GM18502 (cell line): ENCODE measurements at regions not wholly inside any gene's neighbourhood (a gene's known extent, or its start where the extent isn't known, plus 50 kb on each side); places are given as distances from the start of the nearest gene placed in this dataset.
"Not testable (repeated sequence)": the region's sequence is repeated elsewhere in the genome, so short reads cannot be mapped to it uniquely, and the experiment has no call there.

Experiments used
- ATAC-seq: cut with Tn5 transposase; IDR thresholded peaks from one replicate; pipeline ENCODE4 v1.9.1; 2021; ENCODE audit warnings: mild to moderate bottlenecking; ENCODE audit not compliant: unreplicated experiment, poor library complexity

DNA sequence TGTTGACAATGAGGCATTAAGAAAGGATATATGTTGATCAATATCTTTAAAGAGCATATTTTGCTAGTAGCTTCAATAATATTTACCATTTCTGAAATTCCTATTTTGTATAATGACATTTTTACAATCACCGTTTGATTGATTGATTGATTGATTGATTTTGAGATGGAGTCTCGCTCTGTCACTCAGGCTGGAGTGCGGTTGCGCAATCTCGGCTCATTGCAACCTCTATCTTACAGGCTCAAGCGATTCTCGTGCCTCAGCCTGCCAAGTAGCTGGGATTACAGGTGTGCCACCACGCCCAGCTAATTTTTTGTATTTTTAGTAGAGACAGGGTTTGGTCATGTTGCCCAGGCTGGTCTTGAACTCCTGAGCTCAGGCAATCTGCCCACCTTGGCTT, 150.9 kb upstream of the TEX13D start:
- not testable (repeated sequence) for ATAC-seq

DNA sequence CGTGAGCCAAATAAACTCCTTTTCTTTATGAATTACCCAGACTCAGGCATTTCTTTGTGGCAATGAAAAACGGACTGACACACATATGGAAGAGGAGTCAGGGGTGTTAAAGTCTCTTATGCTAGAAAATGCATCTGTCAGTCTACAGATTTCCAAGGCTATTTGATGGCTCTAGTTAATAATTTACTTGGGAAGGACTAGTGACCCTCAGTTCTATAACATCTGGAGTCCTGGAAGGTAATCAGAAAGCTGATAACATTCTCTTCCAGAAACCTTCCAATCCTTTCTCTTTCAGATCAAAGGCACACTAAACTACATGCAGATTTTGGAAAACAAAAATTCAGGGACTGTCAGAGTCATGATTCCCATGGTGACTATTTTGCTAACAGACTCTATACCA, 142.0 kb upstream of the TEX13D start:
- no peak for ATAC-seq

DNA sequence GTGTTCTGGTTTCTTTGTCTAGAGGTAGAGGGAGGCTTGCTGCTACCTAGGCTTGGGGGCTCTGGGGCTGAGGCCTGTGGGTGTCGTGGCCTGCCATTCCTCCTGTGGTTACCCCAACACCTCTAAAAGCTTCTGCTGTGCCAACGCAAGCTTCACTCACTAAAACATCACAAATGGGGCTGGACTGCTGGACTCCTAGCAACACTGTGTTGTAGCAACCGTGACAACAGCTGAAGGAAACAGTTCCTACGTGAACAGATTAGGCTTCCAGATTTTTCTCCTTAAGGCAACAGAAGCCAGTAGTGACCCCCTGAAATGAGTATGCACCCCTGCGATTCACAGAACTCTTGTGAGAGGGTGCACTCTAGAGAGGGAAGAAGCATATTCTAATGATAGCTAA, 138.3 kb upstream of the TEX13D start:
- no peak for ATAC-seq

DNA sequence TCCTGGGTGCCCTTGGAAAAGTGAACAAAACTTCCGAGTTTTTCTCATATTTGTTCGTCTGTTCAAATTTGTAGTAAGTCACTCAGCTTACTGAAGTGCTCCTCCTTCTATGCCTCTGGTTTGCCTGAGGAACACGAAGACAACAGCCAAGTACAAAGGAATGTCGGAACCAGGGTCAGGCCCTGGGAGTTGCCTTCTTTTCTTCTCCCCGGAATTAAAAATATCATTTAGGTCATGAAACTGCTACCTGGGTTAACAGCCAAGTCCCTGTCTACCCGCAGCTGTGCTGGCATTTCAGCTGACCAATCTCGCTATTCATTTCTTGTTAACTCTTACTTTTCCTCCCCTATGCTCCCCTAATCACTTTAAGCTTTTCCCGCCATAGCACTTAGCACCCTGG, 137.6 kb upstream of the TEX13D start:
- ATAC-seq = no peak

DNA sequence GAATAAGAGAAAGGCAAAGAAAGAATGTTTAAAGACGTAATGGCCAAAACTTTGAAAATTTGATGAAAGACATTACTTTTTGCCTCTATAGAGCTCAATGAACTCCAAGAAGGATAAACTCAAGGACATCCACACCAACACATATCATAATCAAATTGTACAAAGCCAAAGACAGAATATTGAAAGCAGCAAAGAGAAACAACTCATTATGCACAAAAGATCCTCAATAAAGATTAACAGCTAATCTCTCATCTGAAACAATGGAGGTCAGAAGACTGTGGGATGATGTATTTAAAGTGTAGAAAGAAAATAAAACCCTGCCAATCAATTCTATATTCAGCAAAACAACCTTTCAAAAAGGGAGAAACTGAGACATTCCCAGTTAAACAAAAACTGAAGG, 129.1 kb upstream of the TEX13D start:
- no peak for ATAC-seq

DNA sequence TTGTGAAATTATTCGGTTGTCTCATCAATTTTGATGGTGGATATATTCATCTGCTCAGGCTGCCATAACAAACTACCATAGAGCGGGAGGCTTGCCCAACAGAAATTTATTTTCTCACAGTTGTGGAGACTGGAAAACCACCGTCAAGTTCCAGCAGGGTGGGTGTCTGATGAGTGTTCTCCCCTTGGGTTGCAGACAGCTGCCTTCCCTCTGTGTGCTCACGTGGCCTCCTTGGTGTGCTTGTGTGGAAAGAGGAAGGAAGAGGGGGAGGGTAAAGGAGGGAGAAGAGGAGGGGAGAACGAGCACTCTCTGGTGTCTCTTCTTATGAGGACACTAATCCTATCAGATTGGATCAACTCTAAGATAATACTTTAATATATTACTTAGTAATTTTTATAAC, 123.8 kb upstream of the TEX13D start:
- no peak for ATAC-seq

DNA sequence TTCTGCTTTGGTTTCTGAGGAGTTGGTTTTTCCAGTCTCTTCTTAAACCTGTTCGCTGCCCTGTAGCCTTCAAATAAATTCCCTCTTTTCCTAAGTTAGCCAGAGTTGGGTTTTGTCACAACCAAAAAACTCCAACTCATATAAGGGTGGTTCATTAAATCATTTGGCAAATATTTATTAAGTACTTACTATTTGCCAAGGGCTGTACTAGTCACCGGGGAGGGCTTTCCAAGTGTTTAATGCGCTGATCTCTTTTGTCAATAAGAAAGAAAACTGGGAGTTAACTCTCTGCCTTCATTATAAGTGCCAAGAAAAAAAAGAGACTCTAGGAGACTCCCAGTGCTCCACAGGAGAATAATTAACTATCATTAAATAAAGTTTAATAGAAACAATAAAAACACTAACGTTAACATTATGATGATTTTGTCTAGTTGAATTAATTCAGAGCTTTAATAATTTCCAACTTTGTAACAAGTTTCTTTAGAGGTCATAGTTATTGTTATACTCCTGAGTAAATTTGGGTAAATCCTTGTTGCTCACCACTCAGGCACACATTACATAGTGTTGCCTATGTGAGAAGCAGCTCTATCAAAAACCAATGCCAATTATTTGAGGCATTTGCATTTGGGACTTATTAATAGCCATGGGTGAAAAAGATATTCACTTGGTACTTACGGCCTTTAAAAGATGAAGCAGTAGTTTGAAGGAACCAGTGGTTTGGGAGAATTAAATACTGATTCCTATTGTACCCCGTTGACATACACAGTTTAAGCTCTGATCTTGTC, 122.5 kb upstream of the TEX13D start:
- no peak for ATAC-seq

DNA sequence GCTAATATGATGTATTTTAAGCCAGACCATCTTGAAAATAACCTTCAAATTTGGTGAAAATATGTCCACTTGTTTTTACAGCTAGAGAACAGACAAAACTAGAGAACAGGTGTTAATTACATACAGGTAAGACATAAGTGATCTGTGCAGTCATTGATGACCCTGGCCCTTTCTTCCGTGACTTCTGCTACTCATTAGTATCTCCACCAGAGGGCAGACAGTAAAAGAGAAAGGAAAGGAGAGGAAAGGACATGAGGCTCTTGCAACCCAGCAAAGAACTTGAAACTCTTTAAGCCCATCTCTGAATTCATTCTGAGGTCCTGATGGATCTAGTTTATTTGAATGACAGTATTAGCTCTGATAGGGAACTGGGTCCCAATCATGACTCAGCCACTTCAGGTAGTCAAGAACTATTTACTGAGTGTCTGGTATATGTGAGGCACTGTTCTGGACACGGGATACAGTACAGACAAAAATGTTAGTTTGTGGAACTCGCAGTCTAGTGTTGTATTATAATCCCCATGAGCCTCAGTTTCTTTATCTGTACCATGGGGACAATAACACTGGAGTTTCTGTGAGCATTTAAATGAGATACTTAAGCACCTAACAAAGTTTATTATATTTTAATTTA, 121.0 kb upstream of the TEX13D start:
- peak; percentile 84 for ATAC-seq

DNA sequence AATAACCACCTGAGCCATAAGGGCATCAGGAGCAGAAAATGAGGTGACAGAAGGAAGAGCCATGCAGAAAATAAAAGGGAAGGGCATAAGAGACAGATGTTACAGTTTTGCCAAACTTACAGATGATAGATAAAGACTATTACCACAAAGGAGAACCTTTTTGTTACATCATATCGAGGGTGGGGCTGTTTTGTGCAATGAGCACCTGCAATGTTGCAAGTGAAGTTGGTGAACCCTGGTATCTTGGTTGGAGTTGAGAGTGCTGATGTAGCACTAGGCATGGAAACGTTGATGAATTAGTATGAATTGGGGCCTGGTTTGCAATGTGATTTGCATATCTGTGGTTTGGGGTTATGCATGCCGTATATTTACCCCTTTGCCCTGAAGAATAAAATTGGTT, 119.8 kb upstream of the TEX13D start:
- no peak for ATAC-seq

DNA sequence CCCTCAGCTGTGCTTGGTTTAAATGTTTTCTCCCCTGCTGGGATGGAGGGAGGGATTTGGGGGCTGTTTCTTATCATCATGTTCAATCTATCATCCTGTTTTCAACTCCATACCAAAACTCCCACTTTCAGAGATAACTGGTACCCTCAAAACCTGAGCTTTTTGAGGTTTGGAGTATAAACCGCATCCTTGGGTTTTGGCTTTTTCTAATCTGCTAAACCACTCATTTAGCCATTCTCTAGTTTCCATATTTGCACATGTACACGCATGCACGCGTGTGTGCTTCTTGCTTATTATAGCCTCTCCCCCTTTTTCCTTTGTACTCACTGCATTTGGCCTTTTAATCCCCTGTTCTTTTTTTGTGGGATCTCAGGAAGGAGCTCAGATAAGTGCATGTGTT, 116.7 kb upstream of the TEX13D start:
- no peak for ATAC-seq

DNA sequence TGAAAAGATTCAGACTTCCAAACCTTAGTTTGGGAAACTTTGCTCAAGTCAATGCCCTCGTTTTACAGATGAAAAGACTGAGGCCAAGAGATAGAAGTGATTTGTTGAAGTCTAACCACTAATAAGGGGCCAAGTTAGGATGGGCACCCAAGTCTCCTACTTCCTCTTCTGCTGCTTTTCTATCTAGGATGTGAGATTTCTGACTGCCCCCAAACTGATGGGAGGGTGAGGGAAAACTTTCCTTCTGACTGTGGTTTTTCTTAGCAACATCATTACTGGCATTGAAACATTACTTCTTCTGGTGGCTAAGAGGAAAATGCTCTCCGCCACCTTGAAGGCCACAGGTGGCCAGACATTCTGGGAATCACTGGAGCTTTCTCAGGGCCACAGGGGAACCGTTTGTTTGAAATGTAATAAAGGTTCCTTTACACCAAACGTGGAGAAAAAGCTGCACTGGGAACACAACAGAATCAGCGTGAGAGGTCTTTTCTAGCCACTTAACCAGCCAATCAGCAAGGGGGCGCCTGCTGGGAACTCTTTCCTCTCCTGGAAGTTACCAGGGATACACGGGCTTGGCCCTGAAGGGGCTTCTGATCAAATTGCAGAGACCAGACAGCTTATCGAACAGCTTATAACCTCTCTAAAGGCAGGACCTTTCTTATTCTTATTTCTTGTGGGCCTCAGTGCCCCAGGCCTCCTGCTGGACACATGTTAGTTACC, 115.9 kb upstream of the TEX13D start:
- no peak for ATAC-seq

DNA sequence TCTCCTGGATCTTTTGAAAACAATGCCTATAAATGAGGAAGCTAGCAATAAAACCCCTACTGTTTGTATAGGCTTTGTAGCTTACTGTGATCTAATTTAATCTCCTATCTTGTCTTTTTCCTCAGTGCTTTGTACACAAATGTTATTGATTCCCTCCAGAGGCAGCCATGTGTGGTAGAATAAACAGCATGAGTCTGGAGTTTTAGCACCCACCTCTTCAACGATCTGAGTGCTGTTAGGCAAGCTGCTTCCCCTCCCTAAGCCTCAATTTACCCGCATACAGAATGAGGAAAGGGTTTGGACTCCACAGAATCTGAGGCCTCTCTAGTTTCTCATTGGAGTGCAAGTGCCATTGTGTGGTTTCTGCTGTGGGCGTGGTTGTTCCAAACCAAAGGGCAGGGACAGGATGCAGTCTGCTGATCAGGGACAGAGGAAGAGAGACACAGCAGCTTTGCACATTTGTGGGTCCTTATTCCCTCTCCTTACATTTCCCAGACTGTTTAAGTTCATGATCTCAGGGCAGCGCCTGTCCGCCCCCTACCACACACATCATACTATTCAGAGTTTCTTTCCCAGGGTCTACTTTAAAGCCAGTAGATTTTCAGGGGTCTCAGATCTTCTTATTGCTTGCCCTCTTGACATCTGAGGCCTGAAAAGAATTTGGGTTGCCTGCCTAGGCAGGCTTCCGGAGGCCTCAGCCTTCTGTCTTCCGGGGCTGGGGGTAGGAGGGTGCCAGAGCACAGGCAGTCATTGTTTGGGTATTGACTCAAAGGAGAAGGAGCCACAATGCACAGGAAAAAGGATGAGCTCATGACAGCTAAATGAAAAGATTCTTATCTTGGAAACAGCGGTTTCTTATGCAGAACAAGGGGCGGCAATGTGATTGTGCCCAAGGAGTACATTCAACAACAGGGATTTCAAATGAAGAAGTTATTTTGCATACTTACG, 114.9 kb upstream of the TEX13D start:
- ATAC-seq = peak; percentile 78

DNA sequence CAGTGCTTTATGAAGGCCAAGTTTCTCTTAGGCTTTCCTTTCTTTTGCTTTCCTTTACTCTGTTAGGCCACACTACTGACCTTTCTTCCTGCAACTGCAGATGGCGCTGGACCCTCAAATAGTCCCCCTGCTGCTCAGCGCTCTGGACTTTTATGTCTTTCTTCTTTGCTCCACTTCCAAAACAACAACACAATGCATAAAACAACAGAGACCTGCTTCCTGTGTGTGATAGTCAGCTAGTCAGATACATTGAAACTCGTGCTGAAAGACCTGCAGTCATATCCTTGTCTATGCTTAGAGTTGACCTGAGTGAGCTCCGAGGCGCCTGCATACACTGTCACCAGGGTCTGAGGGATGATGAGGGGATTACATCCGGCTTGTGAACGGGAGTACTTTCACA, 108.9 kb upstream of the TEX13D start:
- no peak for ATAC-seq

DNA sequence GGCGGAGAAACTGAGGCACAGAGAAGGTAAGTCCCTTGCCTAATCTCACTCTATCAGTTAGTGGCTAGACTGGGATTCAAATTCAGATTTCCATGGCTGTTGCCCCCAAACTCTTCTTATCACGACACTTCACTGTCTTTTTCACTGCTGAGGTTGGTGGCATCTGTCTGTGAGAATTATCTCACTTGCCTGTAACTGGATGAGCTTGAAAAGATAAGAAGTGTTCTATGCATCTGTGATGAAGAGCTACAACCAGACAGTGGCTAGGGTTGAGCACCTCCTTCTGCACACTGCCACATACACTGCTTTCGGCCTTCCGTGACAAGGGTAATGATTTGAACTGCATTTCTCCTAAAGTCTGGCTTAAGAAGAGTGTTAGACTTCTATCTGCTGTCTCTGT, 107.9 kb upstream of the TEX13D start:
- no peak for ATAC-seq

DNA sequence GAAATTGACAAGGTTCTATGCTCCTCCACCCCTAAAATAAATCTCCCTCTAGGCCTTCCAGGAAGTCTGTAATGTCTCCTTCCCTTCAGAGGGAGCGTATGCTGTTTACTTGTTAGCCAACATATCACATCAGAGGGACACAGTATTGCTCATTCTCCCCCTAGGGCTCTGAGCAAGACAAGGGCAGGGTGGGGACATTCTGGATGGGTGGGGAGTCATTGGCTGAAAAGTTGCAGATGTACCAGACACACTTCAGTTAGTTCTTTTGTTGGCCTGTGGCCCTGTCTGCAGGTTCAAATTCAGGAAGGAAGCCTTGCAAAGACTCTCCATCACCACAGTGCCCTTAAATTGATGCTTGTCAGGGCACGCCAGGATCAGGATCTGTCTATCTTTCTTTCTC, 106.3 kb upstream of the TEX13D start:
- no peak for ATAC-seq

DNA sequence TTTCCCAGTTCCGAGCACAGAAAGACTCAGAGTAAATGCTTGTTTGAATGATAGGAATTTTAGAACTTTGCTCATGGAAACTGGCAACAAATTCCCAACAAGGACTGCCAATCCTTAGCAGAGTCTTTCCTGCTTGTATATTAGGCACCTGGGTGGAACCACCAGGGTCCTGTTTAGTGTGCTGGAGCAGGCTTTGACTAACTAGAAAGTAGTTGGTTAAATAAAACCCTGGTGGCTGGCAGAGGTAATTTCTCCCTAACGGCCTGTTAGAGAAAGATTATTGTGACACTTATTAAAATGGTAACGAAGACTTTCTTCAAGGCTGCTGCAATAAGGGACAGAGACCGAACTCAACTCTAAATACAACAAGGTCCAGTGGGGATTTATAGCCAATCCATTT, 103.6 kb upstream of the TEX13D start:
- no peak for ATAC-seq

DNA sequence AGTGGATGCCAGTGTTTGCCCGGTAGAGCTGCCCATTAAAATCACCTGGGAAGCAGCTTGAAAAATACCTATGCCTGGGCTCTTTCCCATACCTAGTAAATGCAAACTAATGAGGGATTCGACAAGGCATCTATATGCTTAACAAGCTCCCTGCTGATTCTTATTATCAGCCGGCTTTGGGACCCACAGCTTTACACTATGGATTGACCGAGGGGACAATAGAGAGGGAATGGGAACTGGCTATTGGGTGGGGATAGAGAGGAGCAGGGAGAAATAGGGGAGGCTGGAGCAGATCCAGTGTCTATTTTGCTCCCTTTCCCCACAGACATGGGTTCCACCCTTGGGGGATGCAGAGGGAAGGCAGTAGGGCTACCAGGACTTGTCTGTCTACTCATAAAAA, 103.1 kb upstream of the TEX13D start:
- ATAC-seq = no peak

DNA sequence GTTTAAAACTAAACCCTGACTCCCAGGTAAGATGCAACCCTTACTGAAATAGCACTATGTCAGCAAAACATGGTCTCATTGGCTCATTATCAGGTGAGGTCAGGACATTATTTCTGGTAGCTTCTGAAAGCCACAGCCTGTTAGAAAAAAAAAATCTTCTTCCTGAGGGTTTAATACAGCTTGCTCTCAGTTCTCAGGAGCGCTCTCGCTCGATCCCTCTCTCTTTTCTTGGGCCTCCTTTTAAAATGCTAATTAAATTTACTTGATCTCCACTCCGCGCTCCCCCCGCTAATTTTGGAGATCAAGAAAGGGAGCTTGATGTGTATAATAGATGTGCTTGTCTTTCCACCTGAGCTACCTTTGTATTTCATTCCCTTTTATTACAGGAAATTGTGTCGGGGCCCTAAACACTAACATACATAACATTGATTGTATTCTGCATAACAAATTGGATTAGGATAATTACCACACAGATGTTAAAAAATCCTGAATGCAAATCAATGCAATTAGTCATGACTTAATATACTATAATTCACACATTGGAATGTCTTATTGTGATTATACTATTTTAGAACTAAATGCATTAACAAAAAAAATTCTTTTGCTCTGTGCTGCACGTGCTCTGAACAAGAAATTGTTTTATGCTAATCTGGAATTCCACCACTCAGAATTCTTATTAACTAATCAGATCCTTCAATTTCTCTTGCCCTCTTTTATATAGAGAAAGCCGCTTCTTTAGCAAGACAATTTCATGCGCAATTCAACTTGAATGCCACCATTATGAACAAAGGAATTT, 101.6 kb upstream of the TEX13D start:
- no peak for ATAC-seq

DNA sequence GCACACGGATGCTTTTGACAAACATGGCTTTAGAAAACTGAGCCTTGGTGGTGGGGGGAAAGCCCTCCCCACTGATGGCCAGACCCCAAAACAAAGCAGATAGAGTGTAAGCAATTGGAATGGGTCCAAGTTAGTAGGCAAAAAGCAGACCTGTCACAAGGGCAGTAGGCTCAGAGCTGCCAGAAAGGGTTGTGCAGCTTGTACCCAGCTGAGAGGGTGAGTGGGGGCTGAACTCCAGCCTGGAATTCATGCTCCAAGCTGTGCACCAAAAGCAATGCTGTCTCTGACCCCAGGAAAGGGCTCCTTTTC, 101.1 kb upstream of the TEX13D start:
- ATAC-seq = no peak
